ENCODE measurements at regions not wholly inside any gene's neighbourhood (a gene's known extent, or its start where the extent isn't known, plus 50 kb on each side); places are given as distances from the start of the nearest gene placed in this dataset.

DNA sequence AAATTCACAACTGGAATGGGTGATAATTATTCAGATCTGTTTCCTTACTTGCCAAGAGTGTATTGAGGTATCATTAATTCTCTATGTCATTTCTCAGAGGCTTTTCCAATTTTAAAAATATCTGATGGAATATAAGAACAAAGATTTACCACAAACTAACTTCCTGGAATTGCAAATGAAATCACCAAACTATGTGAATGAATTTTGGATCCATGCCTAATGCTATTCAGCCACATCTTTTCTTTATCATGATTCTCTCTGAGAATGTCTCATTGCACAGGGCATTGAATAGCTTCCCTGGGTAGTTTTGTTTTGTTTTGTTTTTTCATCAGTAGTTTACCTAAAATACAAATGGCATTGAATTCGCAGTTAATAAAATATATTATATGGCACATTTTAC is 146.9 kb upstream of the FBN2 start:
- no peak for DNase-seq (ENCODE audit: low spot score in 2 of 2)
- Histone ChIP-seq H3K27ac (no peak overlapping the region), H3K4me3 (no peak overlapping the region), H3K4me1 (no peaks in the 10 kb centered on the region), H3K9me3 (no peaks in the 10 kb centered on the region), H3K36me3 (no peaks in the 10 kb centered on the region), H3K27me3 (no peaks in the 10 kb centered on the region)
- intact Hi-C loops (cut with DNase I; ENCODE audit: low total_unique reads), result no loop called here
- TF ChIP-seq POLR2AphosphoS5 (IDR thresholded peaks at IDR 0.05), result no peak
- TF ChIP-seq, protein P1, sequence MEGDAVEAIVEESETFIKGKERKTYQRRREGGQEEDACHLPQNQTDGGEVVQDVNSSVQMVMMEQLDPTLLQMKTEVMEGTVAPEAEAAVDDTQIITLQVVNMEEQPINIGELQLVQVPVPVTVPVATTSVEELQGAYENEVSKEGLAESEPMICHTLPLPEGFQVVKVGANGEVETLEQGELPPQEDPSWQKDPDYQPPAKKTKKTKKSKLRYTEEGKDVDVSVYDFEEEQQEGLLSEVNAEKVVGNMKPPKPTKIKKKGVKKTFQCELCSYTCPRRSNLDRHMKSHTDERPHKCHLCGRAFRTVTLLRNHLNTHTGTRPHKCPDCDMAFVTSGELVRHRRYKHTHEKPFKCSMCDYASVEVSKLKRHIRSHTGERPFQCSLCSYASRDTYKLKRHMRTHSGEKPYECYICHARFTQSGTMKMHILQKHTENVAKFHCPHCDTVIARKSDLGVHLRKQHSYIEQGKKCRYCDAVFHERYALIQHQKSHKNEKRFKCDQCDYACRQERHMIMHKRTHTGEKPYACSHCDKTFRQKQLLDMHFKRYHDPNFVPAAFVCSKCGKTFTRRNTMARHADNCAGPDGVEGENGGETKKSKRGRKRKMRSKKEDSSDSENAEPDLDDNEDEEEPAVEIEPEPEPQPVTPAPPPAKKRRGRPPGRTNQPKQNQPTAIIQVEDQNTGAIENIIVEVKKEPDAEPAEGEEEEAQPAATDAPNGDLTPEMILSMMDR (IDR thresholded peaks at IDR 0.05), result no peak
- TF ChIP-seq POLR2A (IDR thresholded peaks at IDR 0.05), result no peak

DNA sequence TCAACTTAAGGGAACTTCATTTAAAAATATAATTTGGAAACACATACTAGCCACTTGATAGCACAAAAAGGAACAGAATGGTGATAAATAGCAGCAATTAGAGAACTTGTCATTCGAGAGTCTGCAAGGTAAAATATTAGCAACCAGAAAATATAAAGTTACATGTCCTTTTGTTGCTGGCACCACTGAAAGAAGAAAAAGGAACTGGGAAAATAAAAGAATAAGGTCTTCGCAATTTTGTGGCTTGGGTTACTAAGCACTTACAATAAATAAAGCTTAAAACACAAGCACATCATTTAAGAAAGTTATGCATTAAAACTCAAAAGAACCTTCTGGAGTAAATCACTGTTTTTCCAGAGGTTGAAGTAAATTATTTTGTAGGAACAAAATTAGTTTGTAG is 149.9 kb upstream of the FBN2 start:
- no peaks in the 10 kb centered on the region for H3K9me3 ChIP-seq
- H3K36me3 ChIP-seq, result no peaks in the 10 kb centered on the region
- no peak for DNase-seq (ENCODE audit: low spot score in 2 of 2)
- H3K27me3 ChIP-seq, result no peaks in the 10 kb centered on the region
- no peak overlapping the region for H3K27ac ChIP-seq
- no peak overlapping the region for H3K4me3 ChIP-seq
- TF ChIP-seq POLR2AphosphoS5 (IDR thresholded peaks at IDR 0.05) (no peak), POLR2A (IDR thresholded peaks at IDR 0.05) (no peak)
- TF ChIP-seq, protein P1 (IDR thresholded peaks at IDR 0.05), result no peak
- no peaks in the 10 kb centered on the region for H3K4me1 ChIP-seq
- intact Hi-C loops (cut with DNase I; ENCODE audit: low total_unique reads), result no loop called here

DNA sequence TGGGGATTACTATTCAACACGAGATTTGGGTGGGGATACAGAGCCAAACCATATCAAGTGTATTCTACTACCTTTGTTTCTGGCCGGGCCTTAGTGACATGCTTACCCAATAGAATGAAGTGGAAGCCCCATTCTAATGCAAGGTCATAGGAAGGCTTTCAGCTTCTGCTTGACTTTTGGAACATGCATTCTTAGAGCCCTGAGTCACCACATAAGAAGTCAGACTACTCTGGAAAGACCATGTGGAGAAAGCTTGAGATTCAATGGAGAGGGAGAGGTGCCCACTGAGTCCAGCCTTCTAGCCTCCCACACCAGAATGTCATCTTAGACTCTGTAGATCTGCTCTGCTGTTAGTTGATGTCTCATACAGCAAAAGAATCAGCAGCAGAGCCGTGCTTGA is 155.7 kb upstream of the FBN2 start:
- H3K9me3 ChIP-seq, result no peaks in the 10 kb centered on the region
- no peaks in the 10 kb centered on the region for H3K4me1 ChIP-seq
- no peak for DNase-seq (ENCODE audit: low spot score in 2 of 2)
- no peak overlapping the region for H3K4me3 ChIP-seq
- H3K27ac ChIP-seq, result no peak overlapping the region
- intact Hi-C loops (cut with DNase I; ENCODE audit: low total_unique reads), result no loop called here
- TF ChIP-seq, protein P1 (IDR thresholded peaks at IDR 0.05), result no peak
- no peak for TF ChIP-seq POLR2A (IDR thresholded peaks at IDR 0.05)
- no peak for TF ChIP-seq POLR2AphosphoS5 (IDR thresholded peaks at IDR 0.05)
- H3K27me3 ChIP-seq, result no peaks in the 10 kb centered on the region
- no peaks in the 10 kb centered on the region for H3K36me3 ChIP-seq

DNA sequence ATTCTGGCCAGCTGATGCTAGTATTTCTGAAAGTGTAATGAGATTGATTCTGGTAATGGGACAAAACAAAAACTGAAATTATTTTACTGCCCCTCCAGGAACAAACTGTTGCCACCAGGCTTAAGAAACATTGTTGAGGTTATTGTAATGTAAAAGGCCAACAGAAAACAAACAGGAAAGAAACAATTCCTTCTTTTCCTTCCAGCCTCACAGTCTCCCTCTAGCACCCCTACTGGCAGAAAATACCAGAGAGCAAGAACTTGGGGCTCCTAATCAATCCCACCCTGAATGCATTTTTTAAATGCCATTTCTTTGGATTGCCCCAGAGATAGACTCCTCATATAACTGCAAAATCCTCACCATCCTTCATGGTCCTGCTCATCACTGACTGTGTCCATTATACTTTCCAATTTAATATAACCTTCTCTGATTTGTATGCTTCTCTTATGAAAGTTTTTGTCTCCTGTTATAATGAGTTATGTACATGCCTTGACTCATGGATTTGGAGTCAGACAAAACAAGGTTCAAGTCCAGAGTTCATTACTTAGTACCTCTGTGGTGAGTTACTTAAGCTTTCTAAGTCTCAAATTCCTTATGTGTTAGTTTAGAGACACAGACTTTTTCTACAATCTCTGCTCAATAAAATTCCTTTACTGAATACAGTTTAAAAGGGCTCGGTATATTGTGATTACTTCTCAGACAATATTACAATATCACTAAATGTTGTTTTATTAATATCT is 157.9 kb upstream of the FBN2 start:
- no peak overlapping the region for H3K27ac ChIP-seq

DNA sequence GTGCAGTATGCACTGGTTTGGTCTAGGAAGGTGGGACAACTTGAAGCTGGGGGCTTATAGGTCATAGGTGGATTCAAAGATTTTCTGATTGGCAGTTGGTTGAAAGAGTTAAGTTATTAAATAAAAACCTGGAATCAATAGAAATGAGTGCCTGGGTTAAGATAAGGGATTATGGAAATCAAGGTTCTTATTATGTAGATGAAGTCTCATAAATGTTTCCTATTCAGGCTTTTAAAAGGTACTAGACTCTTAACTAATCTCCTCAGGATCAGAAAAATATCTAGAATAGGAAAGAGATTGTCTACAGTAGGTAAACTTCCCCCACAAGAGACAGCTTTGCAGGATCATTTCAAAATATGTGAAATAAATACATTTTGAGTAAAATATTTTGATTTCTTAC is 163.3 kb upstream of the FBN2 start:
- H3K4me1 ChIP-seq, result no peaks in the 10 kb centered on the region
- H3K27ac ChIP-seq, result no peak overlapping the region
- H3K27me3 ChIP-seq, result no peaks in the 10 kb centered on the region
- no peak for TF ChIP-seq POLR2AphosphoS5 (IDR thresholded peaks at IDR 0.05)
- no peak for TF ChIP-seq POLR2A (IDR thresholded peaks at IDR 0.05)
- TF ChIP-seq, protein P1 (IDR thresholded peaks at IDR 0.05), result no peak
- intact Hi-C loops (cut with DNase I; ENCODE audit: low total_unique reads), result no loop called here
- no peaks in the 10 kb centered on the region for H3K9me3 ChIP-seq
- DNase-seq (ENCODE audit: low spot score in 2 of 2), result no peak
- no peaks in the 10 kb centered on the region for H3K36me3 ChIP-seq
- no peak overlapping the region for H3K4me3 ChIP-seq

More for the DNA sequence above, 157.9 kb upstream of the FBN2 start:
- no peaks in the 10 kb centered on the region for H3K36me3 ChIP-seq
- no peaks in the 10 kb centered on the region for H3K27me3 ChIP-seq
- no peaks in the 10 kb centered on the region for H3K4me1 ChIP-seq
- no peak for DNase-seq (ENCODE audit: low spot score in 2 of 2)
- H3K4me3 ChIP-seq, result no peak overlapping the region
- H3K9me3 ChIP-seq, result no peaks in the 10 kb centered on the region
- intact Hi-C loops (cut with DNase I; ENCODE audit: low total_unique reads), result no loop called here
- TF ChIP-seq, protein P1 (IDR thresholded peaks at IDR 0.05), result no peak
- TF ChIP-seq POLR2AphosphoS5 (IDR thresholded peaks at IDR 0.05), result no peak
- TF ChIP-seq POLR2A (IDR thresholded peaks at IDR 0.05), result no peak
